ENCODE measurements at regions not wholly inside any gene's neighbourhood (a gene's known extent, or its start where the extent isn't known, plus 50 kb on each side); places are given as distances from the start of the nearest gene placed in this dataset.

GRCh38 chr9:87435189-87435880 is 62.3 kb upstream of the DAPK1 start:
- intact Hi-C loops (cut with micrococcal nuclease; ENCODE audit: unreplicated experiment) = no loop called here
- ChIA-PET POLR2A (ENCODE audit: unreplicated experiment) (no interaction called here), CTCF (no interaction called here)
- Histone ChIP-seq H3K9me3 (ENCODE audit: insufficient read depth, low read depth) (no peaks in the 10 kb centered on the region), H3K4me3 (no peak overlapping the region), H3K27me3 (ENCODE audit: insufficient read depth, low read depth) (no peaks in the 10 kb centered on the region), H4K20me1 (ENCODE audit: insufficient read depth) (no peaks in the 10 kb centered on the region), H3K27ac (no peak overlapping the region), H3K79me2 (ENCODE audit: low read depth) (no peaks in the 10 kb centered on the region), H3K9me2 (ENCODE audit: insufficient read depth) (no peaks in the 10 kb centered on the region), H3K4me2 (no peak overlapping the region), H3K4me1 (replicated peaks; ENCODE audit: insufficient read depth) (no peaks in the 10 kb centered on the region; the same call in 1 of the 2 replicates), H3F3A (ENCODE audit: insufficient read depth, low read depth) (no peaks in the 10 kb centered on the region), H2AFZ (no peak overlapping the region), H3K36me3 (ENCODE audit: low read depth) (no peaks in the 10 kb centered on the region)
- TF ChIP-seq, protein P1, sequence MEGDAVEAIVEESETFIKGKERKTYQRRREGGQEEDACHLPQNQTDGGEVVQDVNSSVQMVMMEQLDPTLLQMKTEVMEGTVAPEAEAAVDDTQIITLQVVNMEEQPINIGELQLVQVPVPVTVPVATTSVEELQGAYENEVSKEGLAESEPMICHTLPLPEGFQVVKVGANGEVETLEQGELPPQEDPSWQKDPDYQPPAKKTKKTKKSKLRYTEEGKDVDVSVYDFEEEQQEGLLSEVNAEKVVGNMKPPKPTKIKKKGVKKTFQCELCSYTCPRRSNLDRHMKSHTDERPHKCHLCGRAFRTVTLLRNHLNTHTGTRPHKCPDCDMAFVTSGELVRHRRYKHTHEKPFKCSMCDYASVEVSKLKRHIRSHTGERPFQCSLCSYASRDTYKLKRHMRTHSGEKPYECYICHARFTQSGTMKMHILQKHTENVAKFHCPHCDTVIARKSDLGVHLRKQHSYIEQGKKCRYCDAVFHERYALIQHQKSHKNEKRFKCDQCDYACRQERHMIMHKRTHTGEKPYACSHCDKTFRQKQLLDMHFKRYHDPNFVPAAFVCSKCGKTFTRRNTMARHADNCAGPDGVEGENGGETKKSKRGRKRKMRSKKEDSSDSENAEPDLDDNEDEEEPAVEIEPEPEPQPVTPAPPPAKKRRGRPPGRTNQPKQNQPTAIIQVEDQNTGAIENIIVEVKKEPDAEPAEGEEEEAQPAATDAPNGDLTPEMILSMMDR (conservative IDR thresholded peaks at IDR 0.05) = no peak
- no peak for TF ChIP-seq EZH2 (IDR thresholded peaks at IDR 0.05; ENCODE audit: low read depth)
- DNase-seq = no peak
- BruUV-seq (replicated peaks) = no TSS peak

- Histone ChIP-seq H4K20me1 (ENCODE audit: insufficient read depth) (no peaks in the 10 kb centered on the region), H3K4me3 (no peak overlapping the region), H3K9me2 (ENCODE audit: insufficient read depth) (no peaks in the 10 kb centered on the region), H3K27me3 (ENCODE audit: insufficient read depth, low read depth) (no peaks in the 10 kb centered on the region), H3K27ac (no peak overlapping the region), H3K9me3 (ENCODE audit: insufficient read depth, low read depth) (no peaks in the 10 kb centered on the region), H3K36me3 (ENCODE audit: low read depth) (no peaks in the 10 kb centered on the region), H3K79me2 (ENCODE audit: low read depth) (no peaks in the 10 kb centered on the region), H2AFZ (no peak overlapping the region), H3K4me2 (no peak overlapping the region), H3K4me1 (replicated peaks; ENCODE audit: insufficient read depth) (no peaks in the 10 kb centered on the region; the same call in 1 of the 2 replicates), H3F3A (ENCODE audit: insufficient read depth, low read depth) (no peaks in the 10 kb centered on the region)
- TF ChIP-seq EZH2 (IDR thresholded peaks at IDR 0.05; ENCODE audit: low read depth) = no peak
- TF ChIP-seq, protein P1 (conservative IDR thresholded peaks at IDR 0.05) = no peak
- POLR2A ChIA-PET (ENCODE audit: unreplicated experiment) = interaction anchor here (0.7 kb wide), 1 partner anchor 8 kb away, joined by 6 read pairs; no protein-coding TSS in a partner anchor
- no TSS peak for BruUV-seq (replicated peaks)
- intact Hi-C loops (cut with micrococcal nuclease; ENCODE audit: unreplicated experiment) = no loop called here
- DNase-seq = no peak
- CTCF ChIA-PET = no interaction called here
Observed at GRCh38 chr9:87436716-87437115, 61.0 kb upstream of the DAPK1 start.

DNA sequence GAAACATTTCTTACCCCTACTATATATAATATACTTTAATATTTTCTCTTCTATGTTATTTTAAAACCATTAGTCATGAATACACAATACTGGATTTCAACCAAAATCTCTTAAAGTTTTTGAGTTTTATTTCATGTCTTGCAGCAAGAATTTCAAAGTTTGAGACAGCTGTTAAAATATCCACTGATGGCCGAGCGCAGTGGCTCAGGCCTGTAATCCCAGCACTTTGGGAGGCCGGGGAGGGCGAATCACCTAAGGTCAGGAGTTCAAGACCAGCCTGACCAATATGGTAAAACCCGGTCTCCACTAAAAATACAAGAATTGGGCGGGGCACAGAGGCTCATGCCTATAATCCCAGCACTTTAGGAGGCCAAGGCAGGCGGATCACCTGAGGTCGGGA is 59.7 kb upstream of the DAPK1 start:
- H4K20me1 ChIP-seq (ENCODE audit: insufficient read depth) = no peaks in the 10 kb centered on the region
- H3K79me2 ChIP-seq (ENCODE audit: low read depth) = no peaks in the 10 kb centered on the region
- ChIA-PET POLR2A (ENCODE audit: unreplicated experiment) (no interaction called here), CTCF (no interaction called here)
- no peaks in the 10 kb centered on the region; the same call in 1 of the 2 replicates for H3K4me1 ChIP-seq (replicated peaks; ENCODE audit: insufficient read depth)
- H3K36me3 ChIP-seq (ENCODE audit: low read depth) = no peaks in the 10 kb centered on the region
- H3K4me3 ChIP-seq = no peak overlapping the region
- no peak for DNase-seq
- H2AFZ ChIP-seq = no peak overlapping the region
- H3K27ac ChIP-seq = no peak overlapping the region
- H3K4me2 ChIP-seq = no peak overlapping the region
- no peaks in the 10 kb centered on the region for H3K27me3 ChIP-seq (ENCODE audit: insufficient read depth, low read depth)
- intact Hi-C loops (cut with micrococcal nuclease; ENCODE audit: unreplicated experiment) = no loop called here
- BruUV-seq (replicated peaks) = no TSS peak
- H3K9me3 ChIP-seq (ENCODE audit: insufficient read depth, low read depth) = no peaks in the 10 kb centered on the region
- H3K9me2 ChIP-seq (ENCODE audit: insufficient read depth) = no peaks in the 10 kb centered on the region
- no peaks in the 10 kb centered on the region for H3F3A ChIP-seq (ENCODE audit: insufficient read depth, low read depth)
- TF ChIP-seq, protein P1 (conservative IDR thresholded peaks at IDR 0.05) = no peak
- TF ChIP-seq EZH2 (IDR thresholded peaks at IDR 0.05; ENCODE audit: low read depth) = no peak
